C1 segment of cervical spinal cord (tissue), 14 donors: ENCODE measurements at regions not wholly inside any gene's neighbourhood (a gene's known extent, or its start where the extent isn't known, plus 50 kb on each side); places are given as distances from the start of the nearest gene placed in this dataset.
A peak's percentile ranks its signal among the peaks of the same experiment; 100 is the strongest.
"Not testable (repeated sequence)": the region's sequence is repeated elsewhere in the genome, so short reads cannot be mapped to it uniquely, and the experiment has no call there.

Experiments
- DNase-seq, 14 donors: peaks; one replicate each; lab custom pipeline; 2025; lab: John Stamatoyannopoulos, UW

DNA sequence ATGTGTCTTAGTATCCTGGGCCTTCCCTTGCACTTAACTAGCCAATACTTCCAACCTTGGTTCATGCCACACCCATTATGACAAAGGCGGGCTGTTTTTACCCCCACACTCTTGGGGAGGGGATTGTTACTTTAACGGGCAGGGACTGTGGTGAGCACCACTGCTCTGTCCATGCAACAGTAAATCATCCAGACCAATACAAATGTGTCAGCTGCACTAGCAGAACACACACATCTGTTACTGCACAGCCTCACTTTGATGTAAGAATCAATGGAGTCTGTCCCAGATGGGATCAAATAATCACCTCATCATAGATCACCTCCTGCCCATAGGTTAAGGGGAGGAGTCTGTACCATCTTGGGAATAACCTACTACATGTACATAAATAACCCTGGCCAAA lies 58.1 kb downstream of the NPAP1 start:
- DNase-seq = no peak

DNA sequence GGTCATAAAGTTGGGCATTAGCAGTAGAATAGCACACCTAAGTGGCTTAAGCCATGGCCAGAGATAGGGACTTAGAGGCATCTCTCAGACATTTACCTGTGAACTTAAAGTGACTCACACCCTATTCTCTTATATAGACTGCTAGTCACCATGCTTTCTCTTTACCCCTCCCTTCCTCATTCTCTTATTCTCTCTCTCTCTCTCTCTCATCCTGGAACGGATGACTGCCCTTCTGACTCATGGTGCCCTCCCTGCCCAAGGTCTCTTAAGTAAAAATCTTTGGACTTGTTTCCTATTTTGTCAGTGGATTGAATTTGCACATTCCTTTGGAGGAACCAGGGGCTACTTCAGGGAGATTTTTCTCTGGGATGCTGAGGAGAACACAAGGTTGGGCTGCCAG lies 58.8 kb downstream of the NPAP1 start:
- DNase-seq = no peak

DNA sequence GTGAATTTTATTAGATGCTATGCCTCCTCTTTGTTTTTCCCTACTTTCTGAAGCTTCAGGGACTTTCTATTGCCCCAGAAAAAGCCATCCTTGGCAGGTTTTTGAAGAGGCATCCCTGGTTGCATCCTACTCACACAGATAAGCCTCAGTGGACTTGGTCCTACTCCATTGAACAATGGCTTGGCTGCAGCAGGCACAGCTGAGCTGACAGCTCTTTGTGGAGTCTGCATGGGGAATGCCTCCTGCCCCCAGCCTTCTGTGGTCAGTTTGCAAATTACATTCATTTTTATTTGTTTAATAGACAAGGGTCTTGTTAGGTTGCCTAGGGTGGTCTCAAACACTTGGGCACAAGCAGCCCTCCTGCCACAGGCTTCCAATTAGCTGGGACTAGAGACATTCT lies 69.7 kb downstream of the NPAP1 start:
- no peak for DNase-seq

DNA sequence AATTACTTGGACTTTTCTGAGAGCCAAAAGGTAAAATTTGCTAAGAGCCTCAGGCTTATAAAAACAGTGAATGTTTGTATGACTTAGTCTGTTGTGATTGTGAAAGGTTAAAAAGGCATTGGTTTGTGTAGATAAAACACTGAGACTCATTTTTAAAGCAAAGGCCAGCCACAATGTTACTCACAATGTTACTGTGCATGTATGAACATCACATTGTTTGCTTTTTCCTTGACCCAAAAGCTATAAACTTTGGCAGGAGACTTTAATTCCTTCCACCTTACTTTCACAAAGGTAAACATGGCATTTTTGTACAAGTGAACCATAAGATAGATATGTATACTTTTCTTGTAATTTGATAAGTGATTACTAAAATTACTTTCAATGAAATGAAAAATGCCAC lies 70.5 kb downstream of the NPAP1 start:
- DNase-seq = no peak

DNA sequence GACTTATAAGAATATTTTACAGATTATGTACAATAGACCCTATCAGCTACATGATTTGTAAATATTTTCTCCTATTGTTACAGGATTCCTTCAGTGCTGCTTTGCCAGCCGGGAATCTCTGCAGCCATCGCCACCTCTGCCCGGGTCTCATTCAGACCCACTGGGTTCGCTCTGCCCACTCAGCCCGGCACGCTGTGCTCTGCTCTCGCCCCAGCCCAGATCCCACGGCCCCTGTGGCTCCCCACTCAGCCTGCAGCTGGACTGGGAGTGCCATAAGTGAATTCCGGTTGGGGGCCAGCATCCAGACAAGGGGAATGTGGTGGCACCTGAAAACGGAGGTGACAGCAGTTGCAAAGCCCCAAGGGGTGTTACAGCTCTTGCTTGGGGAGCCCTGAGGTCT lies 71.8 kb downstream of the NPAP1 start:
- DNase-seq = no peak

DNA sequence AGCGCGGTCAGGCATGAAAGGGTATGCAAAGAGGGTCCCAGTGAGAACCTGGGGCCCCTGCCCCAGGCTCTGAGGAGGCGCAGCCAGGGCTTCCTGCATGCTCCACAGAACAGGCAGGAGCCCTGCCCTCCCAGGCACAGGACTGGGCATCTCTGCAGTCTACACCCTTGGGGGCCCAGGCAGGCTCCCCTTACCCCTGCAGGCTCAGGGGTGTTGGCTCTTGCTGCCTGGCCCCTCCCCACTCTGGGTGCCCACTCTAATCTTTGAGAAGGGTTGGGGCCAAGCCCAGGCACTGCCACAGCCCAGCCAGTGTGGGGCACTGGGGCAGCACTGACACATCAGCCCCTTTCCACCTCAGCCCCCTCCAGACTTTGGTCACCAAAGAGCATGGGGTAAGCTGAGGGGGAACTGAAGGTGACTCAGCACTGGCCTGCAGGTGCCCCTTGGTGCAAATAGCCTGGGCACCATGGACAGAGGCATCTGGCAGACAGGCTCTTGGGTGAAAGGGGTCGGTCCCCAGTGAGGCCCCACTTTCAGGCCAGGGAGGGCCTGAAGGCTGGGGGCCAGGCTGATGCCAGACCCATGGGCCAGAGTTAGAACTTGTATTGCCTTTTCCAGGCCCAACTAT lies 73.4 kb downstream of the NPAP1 start:
- no peak for DNase-seq

DNA sequence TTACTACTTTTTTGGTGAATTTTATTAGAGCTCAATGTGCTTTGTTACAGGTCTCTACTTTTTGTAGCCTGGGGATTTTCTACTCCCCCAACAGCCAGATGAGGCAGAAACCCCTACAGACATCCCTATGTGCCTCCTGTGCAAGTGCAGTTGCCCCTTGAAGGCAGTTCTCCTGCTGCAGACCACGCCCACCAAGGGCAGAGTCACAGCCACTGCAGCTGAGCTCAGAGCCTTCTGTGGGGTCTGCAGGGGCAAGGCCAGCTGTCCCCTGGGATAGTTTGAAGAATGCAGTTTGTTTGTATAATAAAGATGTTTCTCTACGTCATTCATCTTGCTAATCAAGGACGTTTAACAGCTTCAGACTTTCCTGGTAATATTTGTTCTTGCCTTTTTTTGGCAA lies 76.8 kb downstream of the NPAP1 start:
- no peak for DNase-seq

DNA sequence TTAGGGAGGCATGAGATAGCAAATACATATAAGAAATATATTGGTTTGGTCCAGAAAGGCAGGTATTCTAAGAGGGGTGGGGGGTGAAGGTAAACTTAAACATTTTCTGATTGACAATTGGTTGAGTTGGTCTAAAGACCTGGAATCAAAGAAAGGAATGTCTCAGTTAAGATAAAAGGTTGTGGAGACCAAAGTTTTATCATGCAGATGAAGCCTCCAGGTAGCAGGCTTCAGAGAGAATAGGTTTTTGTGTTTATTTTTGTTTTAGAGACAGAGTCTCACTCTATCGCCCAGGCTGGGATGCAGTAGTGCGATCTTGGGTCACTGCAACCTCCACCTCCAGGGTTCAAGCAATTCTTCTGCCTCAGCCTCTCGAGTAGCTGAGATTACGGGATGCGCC lies 80.5 kb downstream of the NPAP1 start:
- no peak for DNase-seq

DNA sequence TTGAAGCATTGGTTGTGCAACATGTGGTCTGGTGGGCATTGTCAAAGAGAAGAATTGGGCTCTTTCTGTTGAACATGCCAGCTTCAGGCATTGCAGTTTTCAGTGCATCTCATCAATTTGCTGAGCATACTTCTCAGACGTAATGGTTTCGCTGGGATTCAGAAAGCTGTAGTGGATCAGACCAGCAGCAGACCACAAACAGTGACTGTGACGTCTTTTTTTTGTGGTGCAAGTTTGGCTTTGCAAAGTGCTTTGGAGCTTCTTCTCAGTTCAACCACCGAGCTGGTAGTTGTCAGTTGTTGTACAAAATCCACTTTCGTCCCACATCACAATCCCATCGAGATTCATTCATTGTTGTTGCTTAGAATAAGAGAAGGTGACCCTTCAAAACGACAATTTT lies 84.5 kb downstream of the NPAP1 start:
- no peak for DNase-seq

DNA sequence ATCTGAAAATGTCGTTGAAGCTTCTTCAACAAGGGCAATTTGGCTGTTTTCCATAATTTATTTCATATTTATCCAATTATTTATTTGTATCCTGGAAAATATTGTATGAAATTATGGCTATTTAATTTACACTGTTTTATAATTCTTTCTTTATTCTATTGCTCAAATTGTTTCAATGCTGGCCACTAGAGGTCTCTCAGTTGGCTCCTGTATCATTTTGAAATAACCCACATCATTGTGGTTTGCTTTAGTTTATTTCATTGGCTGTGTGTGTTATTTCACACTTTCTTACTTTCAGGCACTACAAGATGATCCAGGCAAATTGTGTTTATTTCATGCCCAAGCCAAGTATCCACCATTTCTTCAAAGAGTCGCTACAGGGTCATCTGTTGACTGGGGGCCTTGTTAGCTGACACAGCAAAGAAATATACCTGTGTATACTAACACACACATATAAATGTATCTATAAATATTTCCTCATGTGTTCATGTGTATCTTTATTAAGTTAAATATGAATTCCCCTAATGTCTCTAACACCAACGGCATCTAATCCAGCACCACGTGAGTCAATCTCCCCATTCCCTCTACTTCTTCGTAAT lies 86.2 kb downstream of the NPAP1 start:
- peak in 1 of 14 donors; percentile 2 for DNase-seq

DNA sequence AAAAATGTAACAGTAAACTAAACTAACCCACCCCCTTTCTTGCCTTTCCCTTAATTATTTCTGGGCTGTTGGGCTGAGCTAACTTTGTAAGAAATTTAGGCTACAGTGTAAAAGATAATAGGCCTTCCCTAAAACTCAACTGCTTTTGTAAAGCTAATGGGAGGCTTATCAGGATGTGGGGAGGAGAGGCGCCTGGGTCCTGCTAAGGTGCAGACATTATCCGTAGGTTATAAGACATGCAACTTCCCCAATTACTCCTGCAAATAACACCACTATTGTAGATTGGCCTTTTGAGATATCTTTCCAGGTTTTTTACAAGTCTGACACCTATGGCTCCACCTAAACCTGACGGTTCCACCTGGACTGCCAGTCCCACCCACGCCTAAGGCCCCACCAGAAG lies 88.3 kb downstream of the NPAP1 start:
- no peak for DNase-seq

DNA sequence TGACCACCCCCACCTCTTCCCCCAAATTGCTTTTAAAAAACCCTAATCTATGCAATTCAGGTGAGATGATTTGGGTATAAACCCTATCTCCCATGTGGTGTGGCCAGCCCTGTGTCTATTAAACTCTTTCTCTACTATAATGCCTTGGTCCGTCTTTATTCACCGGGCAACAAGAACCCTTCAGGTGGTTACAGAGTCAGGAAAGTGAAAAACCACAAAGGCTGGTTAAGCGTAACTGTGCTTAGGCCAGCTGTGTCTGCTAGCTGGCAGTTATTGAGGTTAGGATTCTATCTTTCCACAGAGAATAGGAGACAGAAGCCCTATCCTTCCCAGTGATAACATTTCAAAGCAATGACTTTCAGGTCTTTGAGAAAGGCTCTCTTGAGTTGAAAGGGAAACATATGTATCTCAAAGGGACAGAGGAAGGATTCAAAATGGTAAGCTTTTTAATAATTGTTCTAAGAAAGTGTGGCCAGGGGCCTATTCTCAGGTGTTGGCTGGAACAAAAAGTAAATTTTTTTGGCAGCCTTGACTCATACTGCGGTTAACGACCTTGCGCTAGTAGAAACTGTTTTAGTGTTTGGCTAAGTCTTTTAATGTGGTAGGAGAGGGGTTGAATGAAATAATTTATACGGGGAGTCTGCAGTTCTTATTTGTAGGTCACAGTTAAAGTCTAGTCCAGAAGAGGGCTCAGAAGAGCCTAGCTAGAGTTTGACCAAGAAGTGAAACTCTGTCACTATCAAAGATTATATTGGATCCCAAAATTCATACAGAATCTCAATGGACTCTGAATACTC lies 89.0 kb downstream of the NPAP1 start:
- DNase-seq = no peak

DNA sequence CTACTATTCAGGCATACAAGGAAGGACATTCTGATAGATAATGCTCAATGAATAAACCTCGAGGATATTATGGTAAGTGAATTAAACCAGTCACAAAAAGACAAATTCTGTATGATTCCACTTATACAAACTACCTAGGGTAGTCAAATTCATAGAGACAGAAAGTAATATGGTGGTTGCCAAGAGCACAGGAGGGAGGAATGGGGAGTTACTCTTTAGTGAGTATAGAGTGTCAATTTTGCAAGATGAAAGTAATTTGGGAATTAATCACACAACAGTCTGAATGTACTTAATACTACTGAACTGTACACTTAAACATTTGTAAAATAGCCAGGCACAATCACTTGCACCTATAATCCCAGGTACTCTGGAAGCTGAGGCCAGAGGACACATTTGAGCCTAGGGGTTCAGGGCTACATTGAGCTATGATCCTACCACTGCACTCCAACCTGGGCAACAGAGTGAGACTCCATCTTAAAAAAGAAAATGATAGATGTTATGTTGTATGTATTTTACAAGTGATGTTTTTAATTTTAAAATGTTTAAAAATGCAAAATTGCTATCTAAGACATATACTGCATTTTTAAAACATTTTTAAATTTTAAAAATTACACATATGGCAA lies 91.0 kb downstream of the NPAP1 start:
- DNase-seq = no peak

DNA sequence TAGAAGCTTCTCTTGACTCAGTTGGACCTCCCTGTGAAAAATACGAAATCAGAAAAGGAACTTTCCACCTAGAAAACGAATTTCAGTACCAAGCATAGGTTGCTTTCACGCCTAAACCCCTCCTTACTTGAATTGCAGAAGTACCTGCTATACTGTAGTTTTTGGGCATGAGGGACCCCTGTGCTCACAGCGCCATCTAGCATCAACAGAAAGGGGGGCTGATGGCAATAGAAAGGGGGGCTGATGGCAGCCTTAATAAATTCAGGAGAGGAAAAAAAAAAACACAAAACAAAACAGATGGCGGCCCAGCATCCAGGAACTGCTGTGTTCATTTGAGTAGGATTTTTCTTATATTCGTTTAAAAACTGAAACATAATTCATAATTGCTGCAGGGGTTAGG lies 96.7 kb downstream of the NPAP1 start:
- DNase-seq = no peak

DNA sequence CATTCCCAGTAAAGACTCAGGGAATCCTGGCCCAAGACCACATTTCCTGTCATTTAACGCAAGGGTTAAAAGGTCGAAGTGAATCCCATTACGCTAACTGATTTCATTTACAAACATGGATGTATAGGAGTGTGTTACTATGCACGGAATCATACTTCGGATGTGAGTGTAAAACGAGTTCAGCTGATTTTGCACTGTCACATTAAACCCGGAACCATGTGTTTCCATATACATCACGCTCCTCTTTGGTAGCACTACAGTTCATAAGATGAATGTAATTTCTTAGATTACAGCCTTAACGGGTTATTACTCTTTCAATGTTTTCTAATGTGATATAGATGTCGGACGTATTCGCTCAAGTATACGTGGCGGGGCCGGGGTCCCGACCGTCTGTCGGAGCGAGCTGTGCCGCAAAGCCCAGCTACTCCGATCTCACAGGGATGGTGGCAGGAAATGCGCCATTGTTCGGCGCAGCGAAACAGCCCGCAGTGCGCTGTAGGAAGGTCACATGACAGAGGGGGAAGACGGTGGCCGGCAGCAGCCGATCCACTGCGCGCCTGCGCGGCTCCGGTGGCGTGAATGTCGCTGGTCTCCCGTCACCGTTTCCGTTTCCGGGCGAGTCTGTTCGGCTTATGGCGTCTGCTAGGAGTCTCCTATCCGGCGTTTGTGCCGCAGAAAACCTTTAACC lies 97.3 kb downstream of the NPAP1 start:
- peak; percentile 12 to 83 (median 56) for DNase-seq

DNA sequence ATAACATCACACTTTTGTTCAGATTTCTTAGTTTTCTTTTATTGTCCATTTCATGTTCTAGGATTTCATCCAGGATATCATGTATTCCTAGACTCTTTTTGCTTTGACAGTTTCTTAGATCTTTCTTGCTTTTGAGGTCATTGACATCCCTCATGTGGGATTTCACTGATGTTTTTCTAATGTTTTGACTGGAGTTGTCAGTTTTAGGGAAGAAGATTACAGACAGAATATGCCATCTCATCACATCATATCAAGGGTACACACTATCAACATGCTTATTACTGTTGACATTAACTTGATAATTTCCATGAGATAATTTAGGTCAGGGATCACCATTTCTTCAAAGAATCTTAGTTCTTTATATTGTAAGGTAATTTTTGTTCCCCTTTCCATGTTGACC lies 101.7 kb downstream of the NPAP1 start:
- DNase-seq = no peak

DNA sequence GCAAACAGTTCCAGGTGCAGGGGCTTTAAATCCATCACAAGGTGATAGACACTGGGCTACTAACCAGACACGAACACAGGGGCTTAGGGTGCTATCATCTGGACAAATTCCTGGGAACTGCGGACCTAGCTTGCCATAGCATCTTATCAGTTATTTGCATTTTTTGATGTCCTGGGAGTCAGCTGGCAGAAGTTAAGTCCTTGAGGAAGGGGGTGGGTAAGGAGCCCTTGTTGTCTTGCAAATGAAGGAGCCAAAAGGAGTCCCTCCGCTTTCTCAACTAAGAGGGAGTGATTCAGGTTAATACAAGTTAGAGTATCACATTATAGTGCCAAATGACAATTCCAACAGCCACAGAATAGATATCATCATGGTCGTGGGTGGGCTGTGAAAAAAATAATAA lies 108.9 kb downstream of the NPAP1 start:
- DNase-seq = no peak

DNA sequence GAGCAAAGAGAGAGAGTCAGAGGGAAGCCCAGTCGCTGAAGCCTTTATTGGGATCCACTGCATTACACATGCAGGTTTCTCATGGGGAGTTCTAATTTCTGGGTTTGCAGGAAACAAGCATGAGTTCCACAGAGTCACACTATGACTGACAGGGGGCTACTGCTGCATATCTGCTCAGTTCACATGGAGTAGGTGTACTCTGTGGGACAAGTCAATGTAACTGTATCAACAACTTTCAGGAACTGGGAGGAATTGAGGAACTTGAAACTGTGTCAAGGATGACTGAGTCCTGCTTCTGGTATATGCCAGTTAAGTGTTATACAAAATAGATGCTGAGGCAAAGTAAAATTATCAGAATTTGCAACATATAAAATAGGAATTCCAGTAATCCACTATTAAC lies 110.8 kb downstream of the NPAP1 start:
- DNase-seq = no peak

DNA sequence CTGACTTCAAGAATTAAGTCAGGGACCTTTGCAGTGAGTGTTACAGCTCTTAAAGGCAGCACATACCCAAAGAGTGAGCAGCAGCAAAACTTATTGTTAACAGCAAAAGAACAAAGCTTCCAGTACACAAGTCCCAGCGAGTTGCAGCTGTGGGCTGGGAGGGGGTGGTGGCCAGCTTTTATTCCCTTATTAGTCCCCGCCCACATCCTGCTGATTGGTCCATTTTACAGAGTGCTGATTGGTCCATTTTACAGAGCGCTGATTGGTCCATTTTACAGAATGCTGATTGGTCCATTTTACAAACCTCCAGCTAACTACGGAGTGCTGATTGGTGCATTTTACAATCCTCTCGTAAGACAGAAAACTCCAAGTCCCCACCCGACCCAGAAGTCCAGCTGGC lies 127.0 kb downstream of the NPAP1 start:
- DNase-seq = not testable (repeated sequence)

DNA sequence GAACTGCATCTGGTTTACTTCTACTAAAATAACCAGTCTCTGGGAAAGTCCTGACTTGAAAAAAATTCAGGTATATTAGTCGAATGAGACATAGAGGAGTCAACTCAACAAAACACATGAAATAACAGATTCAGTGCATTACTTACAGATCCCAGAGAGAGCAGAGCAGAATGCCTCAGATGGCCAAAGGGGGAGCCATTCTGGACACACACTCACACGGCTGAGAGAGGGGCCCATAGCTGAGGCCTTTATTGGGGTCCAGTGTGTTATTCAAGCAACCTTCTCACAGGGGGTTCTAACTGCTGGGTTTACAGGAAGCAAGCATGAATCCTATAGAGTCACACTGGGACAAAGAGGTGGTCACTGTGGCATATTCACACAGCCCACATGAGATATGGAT lies 135.1 kb upstream of the SNRPN start:
- no peak for DNase-seq

DNA sequence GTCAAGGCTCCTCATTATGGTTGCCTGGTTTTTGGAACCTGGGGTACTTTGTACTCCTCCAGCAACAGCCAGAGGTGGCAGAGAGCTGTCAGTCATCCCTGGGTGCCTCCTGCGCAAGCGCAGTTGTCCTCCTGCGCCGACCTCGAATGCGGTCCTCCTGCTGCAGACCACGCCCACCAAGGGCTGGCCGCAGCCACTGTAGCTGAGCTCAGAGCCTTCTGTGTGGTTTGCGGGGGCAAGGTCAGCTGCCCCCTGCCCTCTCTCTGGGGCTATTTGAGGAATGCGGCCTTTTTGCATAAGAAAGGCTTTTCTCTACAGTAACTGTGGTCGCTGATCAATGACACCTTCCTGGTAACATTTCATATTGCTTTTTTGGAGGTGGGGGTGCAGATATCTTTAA lies 131.3 kb upstream of the SNRPN start:
- DNase-seq = peak in 12 of 14 donors; percentile 1 to 62 (median 22)

DNA sequence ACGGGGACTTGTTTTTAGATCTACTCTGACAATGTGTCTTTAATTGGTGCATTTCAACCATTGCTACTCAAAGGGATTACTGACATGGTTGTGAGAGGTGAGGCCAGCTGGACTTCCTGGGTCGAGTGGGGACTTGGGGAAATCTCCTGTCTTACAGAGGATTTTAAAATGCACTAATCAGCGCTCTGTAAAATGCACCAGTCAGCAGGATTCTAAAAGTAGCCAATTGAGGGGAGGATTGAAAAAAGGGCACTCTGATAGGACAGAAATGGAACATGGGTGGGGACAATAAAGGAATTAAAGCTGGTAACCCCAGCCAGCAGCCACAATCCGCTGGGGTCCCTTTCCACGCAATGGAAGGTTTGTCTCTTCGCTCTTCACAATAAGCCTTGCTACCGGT lies 122.5 kb upstream of the SNRPN start:
- DNase-seq = no peak
